HG03135 (cell line): ENCODE measurements at regions not wholly inside any gene's neighbourhood (a gene's known extent, or its start where the extent isn't known, plus 50 kb on each side); places are given as distances from the start of the nearest gene placed in this dataset.
"Not testable (repeated sequence)": the region's sequence is repeated elsewhere in the genome, so short reads cannot be mapped to it uniquely, and the experiment has no call there.

Experiments
- ATAC-seq: cut with Tn5 transposase; IDR thresholded peaks from one replicate; pipeline ENCODE4 v1.9.1; 2021; ENCODE audit warnings: mild to moderate bottlenecking, moderate library complexity; ENCODE audit not compliant: unreplicated experiment

DNA sequence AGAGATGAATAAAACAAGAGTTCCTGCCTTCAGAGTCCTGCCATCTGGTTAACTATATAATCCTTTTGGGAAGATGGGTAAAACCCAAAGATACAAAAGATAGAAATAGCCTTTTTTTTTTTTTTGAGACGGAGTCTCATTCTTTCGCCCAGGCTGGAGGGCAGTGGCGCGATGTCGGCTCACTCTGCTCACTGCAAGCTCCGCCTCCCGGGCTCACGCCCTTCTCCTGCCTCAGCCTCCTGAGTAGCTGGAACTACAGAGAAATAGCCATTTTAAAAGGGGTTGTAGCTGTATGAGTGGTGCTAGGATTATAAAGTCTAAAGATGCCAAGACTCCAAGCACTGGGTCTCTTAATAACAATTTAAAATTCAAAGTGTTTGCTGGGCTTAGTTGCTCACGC, 97.2 kb downstream of the KDR start:
- ATAC-seq, result no peak

DNA sequence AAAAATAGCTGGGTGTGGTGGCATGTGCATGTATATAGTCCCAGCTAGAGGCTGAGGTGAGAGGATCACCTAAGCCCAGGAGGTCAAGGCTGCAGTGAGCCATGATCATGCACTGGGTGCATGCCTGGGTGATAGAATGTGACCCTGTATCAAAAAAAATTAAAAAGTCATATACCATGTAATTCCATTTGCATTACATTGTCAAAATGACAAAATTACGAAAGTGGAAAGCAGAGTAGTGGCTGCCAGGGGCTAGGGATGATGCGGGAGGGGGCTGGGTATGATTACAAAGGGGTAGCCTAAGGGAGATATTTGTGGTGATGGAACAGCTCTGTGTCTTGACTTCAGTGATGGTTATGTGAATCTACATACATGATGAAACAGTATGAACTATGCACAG, 97.8 kb downstream of the KDR start:
- ATAC-seq, result no peak

- ATAC-seq, result not testable (repeated sequence)
Observed at GRCh38 chr4:55025456-55025855, 99.9 kb downstream of the KDR start.

DNA sequence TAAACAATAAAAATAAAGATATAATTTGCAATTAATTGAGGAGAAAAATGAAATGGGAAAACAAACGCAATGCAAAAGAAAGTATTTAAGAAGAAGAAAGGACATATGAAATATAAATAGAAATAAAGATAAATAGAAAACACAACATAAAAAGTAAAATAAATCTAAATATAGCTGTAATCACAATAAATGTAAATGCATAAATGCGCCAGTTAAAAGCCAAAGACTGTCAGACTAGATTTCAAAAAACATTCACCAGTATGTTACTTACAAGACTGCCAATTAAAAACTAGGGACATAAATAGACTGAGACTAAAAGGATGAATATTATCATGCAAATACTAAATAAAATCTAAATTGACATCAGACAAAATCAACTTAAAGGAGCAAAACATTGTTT, 102.4 kb downstream of the KDR start:
- ATAC-seq, result no peak

GRCh38 chr4:55021214-55021613, 104.2 kb downstream of the KDR start:
- no peak for ATAC-seq

- no peak for ATAC-seq
Observed at GRCh38 chr4:55020131-55020530, 105.3 kb downstream of the KDR start.

DNA sequence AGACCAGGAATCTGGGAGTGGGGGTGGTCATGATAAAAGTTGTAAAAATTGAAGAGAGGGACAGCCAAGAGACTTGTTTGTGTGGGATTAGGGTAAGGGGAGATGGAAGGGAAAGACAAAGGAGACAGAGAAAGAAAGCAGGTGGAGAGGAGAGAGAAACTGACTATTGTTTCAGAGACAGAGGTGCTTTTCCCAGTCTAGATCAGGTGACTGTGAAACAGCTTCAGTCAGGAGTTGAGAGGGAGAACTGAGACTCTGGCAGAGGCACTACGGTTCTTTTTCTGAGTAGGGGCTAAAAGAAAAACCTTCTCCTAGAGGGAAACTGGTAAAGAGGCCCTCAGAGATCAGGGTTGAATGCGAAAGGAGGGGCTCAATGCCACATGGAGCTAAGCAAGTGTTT, 106.4 kb downstream of the KDR start:
- no peak for ATAC-seq

- ATAC-seq, result no peak
Observed at GRCh38 chr4:55018521-55018920, 106.9 kb downstream of the KDR start.

- no peak for ATAC-seq
Observed at GRCh38 chr4:55017406-55017805, 108.0 kb downstream of the KDR start.

DNA sequence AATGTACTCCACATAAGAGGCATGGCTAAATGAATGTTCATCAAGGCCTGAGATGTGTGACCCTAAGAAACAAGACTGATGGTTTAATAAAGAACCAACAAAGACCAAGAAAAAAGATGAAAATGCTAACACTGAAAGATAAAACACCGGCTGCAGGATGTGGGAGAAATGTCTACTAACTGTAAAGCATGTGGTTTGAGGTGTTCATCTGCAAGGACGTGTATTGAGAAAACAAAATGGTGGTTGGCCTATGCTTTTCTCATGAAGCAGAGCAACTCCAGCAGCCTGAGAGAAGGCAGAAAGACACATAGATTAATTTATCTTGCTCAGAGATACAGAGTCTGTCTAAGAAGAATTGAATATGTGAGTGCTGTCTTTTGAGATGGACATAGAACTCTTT, 109.3 kb downstream of the KDR start:
- ATAC-seq, result no peak

DNA sequence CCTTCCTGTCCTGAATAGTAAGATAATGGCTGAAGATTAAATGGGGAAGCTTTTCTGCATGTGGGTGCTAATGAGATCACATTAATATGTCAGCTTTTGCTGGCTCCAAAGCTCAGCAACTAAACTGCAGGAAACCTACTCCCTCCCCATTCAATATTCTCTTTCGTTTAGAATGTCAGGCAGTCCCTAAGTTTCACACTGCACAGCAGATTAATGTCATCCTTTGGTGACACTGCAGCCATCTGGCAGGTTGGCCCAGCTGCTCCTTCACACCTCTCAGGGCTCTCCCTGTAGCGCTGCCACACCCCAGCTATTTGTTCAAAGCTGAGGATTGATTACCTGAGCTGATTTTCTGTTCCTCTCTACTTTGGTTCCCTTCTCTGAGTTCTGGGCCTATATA, 110.5 kb downstream of the KDR start:
- ATAC-seq, result no peak

GRCh38 chr4:55013431-55013955, 111.9 kb downstream of the KDR start:
- ATAC-seq, result no peak

- no peak for ATAC-seq
Observed at GRCh38 chr4:55012363-55013230, 112.8 kb downstream of the KDR start.

GRCh38 chr4:55011761-55012160, 113.6 kb downstream of the KDR start:
- ATAC-seq, result no peak

DNA sequence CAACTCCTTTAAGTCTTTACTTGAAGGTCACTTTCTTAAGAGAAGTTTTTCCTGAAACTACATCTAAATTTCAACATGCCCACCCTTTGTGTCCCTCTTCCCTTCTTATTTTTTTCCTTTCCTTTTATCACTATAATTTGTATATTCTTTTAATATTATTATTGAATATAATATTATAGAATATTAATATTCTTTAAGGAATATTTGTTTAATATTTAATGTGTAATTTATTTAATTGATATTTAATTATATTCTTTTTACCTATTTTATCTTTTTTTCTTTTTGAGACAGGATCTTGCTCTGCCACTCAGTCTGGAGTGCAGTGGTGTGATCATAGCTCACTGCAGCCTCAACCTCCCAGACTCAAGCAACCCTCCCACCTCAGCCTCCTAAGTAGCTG, 114.8 kb downstream of the KDR start:
- no peak for ATAC-seq

DNA sequence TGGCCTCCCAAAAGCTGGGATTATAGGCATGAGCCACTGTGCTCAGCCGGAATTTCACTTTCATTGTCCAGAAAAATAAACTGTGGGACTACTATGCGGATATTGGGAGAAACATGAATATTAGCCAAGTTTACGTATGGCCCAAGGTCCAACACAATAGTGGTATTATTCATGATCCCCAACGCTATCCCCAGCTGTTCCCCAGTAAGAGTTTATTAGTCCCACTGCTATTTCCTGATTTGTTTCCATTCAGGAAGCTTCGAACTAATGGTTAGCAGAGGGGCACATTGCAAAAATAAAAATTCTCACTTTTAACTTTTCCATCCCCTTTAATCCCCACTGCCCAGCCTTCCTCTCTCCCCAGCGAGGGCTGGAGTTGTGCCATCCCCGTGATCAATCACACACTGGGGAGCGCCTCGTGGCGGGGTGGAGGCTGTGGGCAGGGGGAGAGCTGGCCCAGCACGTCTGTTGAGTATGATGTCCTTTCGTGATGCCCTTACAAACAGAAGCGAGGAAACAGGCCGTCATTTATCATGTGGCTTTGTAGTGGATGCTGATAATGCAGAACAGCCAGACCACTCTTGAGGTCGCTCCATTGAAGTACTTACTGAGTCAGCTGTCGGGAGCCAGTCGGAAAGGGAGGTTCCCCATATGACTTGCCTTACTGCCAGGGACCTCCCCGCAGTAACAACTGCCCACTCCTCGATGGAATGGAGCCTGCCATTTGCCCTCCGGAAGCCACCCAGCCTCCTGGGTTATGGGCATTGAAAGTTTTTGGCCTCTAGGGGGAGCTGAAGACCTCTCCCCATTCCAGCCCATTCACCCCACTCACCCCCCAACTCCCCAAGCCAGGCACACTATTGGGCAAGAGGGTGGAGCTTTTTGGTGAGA, 117.0 kb downstream of the KDR start:
- no peak for ATAC-seq

DNA sequence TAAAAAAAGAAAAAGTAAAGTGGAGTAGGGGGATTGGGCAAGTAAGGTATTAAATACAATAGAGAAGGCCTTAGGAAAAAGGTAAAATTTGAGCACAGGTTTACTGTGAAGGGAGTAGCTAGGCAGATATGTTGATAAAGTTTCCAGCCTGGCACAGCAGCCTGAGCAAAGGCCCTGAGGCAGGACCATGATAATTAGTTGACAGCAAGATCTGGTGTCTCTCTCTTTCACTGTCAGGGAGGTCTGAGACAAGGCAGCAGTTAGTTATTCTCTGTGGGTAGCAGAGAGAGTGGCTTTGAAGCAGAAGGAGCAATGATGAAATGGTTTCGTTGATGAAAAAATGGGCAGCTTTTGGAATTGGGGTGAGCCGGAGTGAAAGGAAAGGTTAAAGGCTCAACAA, 119.5 kb downstream of the KDR start:
- no peak for ATAC-seq

DNA sequence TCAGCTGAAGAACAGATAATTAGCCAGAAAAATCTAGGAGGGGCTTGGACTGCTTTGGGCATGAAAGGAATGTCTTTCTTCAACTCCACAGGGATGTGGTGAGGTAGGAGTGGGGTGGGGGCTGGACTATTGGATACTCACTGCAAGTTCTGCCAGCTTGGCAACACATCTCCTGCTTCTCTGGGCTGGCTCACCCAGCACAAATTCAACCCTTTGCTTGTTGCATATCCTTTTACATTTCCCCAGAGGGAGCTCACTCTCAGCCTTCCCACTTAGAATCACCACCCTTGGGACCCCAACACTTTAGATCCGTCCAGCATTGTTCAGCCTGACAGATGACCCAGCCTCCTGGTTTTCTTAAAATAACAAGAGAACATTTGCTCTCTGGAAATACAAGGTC, 120.6 kb downstream of the KDR start:
- no peak for ATAC-seq

DNA sequence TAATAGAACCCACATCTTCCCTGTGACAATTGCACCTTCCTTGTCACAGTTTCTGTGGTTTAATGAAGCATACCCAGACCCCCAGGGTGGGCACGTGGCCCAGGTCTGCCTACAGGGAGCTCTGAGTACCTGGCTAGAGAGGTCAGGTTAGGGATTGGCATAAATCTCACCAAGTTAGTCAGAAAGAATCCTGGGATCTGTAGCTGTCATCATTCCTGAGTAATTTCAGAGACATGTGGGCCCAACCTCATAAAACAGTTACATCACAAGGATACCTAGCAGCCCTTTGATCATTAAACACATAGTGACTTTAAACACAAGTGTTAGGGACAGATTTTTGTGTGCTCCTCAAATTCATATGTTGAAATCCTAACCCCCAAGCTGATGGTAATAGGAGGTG, 123.0 kb downstream of the KDR start:
- ATAC-seq, result no peak

- no peak for ATAC-seq
Observed at GRCh38 chr4:55001538-55001937, 123.9 kb downstream of the KDR start.

- ATAC-seq, result no peak
Observed at GRCh38 chr4:54999003-54999402, 126.4 kb downstream of the KDR start.
